NCI-H187 (cell line): ENCODE measurements at regions not wholly inside any gene's neighbourhood (a gene's known extent, or its start where the extent isn't known, plus 50 kb on each side); places are given as distances from the start of the nearest gene placed in this dataset.

Source experiments
- DNase-seq, 2 experiments: peaks; one replicate each; lab custom pipeline; 2025; lab: John Stamatoyannopoulos, UW

DNA sequence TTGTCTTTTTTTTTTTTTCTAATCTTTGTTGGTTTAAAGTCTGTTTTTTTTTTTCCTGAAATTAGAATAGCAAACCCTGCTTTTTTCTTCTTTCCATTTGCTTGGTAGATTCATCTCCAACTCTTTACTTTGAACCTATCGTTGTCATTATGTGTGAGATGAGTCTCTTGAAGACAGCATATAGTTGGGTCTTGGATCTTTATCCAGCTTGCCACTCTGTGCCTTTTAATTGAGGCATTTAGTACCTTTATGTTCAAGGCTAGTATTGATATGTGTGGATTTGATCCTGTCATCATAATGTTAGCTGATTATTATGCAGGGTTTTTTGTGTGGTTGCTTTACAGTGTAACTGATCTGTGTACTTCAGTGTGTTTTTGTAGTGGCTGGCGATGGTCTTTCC, 383.8 kb downstream of the MAN2A1 start:
- DNase-seq, result no peak

GRCh38 chr5:110075656-110076055, 385.9 kb downstream of the MAN2A1 start:
- no peak for DNase-seq

- DNase-seq, result no peak
Observed at GRCh38 chr5:110077147-110077546, 387.4 kb downstream of the MAN2A1 start.

DNA sequence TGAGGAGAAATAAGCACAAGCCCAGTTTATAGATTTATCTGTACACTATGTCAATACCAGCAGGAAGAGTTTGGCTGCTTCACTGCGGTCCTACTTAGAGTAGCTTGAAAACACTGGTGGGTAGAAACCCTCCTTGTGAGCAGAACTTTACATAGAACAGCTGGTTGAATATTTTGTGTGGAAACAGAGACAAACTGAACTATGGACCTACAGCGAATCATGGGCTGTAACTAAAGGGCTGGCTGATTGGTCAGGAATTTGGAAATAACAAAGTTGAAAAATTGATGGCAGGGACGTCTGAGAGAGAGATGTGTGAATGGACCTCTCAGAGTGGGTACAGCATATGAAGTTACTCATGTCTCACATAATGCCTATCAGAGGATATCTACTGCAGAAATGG, 392.5 kb downstream of the MAN2A1 start:
- DNase-seq, result no peak

DNA sequence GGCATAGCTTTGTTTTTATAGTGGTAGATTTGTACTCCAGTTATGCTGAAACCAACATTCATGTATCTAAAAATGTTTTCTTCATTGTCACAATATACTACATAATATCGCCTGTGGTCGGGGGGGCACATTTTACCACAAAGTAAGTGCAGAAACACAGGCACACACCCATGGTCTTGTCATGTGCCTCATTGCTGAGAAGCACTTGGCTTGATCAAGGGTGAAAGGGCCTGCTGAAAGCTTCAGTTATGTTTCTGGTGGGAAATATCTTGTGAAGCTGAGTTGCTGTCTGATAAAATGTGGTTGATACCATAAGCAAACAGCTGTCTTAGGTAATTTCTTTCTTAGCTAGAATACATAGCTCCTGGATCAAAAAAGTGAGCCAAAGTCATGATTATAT, 393.1 kb downstream of the MAN2A1 start:
- no peak for DNase-seq

DNA sequence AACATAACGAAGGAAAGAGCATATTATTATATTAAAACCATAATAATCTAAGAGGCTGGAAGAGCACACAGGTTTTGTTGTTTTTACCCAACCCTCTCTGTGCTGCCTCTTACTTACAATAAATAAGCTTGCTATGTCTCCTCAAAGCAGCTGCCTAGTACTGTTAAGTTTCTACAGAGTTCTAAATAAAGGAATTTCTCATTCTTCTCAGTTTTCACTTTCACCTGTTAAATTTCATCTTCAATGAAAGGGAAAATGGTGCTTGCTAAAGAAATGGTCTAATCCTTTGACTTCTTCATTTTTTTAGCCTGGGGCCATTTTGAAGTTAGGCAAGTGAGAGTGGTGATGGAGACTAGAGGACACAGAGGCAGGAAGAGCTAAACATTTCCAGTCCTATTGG, 396.1 kb downstream of the MAN2A1 start:
- DNase-seq, result no peak

DNA sequence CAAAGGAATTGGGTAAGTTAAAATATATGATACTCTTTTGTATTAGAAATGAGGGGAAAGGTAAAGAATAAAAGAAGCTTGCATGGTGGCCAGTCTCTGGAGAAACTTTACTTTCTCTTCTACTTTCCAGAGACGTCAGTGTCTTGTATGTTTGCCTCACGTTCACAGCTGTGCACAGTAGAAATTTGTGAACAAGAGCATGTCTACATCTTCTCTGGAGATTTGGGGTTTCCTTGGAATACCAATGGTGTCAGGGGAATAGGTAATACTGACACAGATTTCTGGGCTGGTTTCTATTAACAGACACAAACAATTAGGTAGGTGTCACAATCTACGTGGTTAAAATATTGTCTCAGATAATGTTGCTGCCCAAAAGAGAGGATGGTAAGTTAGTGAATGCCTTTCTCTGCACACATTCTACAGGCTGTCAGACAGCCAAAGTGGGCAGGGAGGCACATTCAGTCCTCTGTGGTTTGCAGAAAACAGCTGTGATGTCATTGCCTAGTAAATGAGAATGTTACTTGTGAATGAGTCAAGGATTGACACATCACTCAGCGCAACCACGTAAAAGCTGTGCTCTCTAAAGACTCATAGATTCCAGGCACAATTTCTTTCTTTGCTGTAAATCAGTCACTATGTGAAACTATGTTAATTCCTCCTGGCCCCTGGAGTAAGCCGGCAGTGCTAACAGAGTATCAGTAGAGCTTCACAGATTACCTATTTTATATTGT, 397.1 kb downstream of the MAN2A1 start:
- no peak for DNase-seq

GRCh38 chr5:110087829-110088228, 398.1 kb downstream of the MAN2A1 start:
- DNase-seq, result no peak

DNA sequence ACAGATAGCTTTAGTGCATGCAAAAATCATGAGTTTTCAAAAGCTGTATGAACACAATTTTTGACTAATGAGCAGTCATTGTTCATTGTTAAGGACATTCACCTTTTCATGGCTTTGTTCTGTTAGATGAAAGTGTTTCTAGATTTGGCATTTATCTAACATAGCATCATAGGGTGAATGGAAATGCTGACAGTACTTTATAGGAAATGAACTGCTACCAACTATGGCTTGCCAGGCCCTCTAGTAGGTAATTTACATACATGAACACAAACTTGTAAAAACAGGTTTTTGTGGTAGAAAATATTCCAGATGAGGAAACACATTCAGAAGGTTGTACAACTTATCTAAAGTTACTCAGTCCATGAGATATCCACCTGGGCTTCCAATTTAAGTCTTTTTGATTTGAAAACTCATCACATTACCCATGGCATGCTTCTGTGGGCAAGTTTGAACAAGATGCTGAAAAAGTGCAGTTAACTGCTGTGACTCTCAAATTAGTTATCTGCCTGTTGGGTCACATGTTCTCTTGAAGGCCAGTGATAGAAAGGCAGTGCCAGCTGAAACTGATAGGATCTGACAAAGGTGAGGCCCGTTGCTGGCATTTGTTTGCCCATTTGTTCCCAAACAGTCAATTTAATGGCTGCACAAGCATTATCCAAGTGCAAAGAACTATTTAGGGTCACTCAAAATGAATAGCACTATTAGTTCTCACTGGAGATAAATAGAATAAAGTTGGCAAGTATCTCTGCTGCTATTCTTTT, 399.1 kb downstream of the MAN2A1 start:
- DNase-seq, result no peak

- DNase-seq, result no peak
Observed at GRCh38 chr5:110092955-110093785, 403.4 kb downstream of the MAN2A1 start.

GRCh38 chr5:110094109-110094508, 404.4 kb downstream of the MAN2A1 start:
- no peak for DNase-seq

DNA sequence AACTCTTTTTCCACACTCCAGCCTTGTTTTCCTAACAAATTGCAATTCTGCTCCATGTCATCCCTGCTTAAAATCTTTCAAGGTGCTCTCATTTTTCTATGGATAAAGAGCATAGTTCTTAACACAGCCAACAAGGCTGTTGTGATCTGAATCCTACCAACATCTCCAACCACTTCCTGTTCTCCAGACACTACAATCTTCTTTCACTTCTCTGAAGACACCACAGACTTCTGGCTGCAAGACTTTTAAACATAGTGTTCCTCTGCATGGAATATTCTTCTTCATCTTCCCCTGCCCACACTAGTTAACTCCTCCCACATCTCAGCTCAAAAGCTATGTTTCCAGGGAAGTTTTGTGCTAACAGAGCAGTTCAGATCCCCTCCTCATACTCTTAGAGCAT, 404.8 kb downstream of the MAN2A1 start:
- no peak for DNase-seq

DNA sequence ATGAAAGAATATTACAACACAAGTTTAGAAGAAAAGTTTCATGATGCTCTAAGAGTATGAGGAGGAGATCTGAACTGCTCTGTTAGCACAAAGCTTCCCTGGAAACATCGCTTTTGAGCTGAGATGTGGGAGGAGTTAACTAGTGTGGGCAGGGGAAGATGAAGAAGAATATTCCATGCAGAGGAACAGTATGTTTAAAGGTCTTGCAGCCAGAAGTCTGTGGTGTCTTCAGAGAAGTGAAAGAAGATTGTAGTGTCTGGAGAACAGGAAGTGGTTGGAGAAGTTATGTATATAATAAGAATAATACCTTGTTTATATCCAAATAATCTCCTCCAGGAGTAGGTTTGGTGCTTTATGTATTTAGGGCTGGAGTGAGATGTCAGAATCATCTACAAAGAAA, 406.7 kb downstream of the MAN2A1 start:
- no peak for DNase-seq

- DNase-seq, result no peak
Observed at GRCh38 chr5:110099572-110099971, 409.8 kb downstream of the MAN2A1 start.

GRCh38 chr5:110103081-110103480, 413.4 kb downstream of the MAN2A1 start:
- DNase-seq, result no peak

GRCh38 chr5:110104060-110104725, 414.5 kb downstream of the MAN2A1 start:
- DNase-seq, result no peak

GRCh38 chr5:110104726-110105669, 415.3 kb downstream of the MAN2A1 start:
- DNase-seq, result no peak

DNA sequence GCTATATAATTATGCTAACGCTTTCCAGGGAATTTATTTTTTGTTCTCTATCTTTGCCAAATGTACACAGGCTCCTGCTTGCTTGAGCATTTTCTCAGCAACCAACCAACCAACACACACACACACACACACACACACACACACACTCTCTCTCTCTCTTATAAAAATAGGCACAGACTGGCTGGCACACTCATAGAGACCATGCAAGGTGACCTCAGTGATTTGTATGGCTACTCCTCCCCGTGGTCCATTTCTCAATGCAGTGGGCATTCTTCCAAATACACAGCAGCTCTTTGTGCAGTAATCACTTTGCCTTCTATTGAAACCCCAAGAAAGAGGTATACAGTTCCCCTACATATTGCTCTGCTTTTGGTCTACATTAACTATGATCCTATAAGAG, 416.0 kb downstream of the MAN2A1 start:
- DNase-seq, result no peak

DNA sequence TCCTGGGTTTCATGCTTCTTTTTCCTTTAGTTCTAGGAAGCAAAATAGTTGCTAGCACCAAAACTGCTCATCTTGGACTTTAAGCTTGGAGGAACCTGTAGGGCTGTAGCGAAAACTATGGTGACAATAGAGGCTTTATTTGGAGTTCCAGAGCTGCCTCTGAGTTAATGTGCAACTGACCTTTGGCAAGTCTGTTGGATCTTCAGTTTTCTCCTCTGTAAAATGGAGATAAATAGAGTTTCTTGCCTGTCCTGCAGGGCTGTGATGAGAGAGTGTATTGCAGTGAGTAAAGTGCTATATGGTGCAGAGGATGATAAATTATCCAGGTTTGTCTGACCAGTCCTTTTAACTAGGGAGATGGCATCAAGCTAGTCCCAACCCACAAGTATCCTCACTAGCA, 417.0 kb downstream of the MAN2A1 start:
- no peak for DNase-seq

DNA sequence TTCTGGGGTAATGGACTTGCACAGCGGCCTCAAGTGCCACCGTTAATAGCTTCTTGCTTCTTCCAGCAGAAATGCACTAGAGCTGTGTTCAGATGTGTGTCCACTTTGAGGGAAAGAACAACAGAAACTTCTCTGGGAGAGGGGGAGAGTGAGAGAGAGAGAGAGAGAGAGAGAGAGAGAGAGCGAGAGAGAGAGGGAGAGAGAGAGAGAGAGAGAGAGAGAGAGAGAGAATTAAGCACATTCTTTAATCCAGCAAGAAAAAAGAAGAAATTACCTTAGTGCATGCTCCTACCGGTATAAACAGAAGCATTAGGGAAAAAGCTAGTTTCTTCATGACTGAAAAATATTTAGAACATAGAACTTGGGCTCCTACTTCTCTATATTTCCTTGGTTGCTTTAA, 418.8 kb downstream of the MAN2A1 start:
- no peak for DNase-seq

- DNase-seq, result no peak
Observed at GRCh38 chr5:110109667-110110066, 419.9 kb downstream of the MAN2A1 start.
